ENCODE measurements at regions not wholly inside any gene's neighbourhood (a gene's known extent, or its start where the extent isn't known, plus 50 kb on each side); places are given as distances from the start of the nearest gene placed in this dataset.

- Histone ChIP-seq H3K27ac (peak overlapping the region in 1 of 3 donors; percentile 23), H3K27me3 (no peaks in the 10 kb centered on the region), H3K9me3 (no peaks in the 10 kb centered on the region), H3K4me3 (no peak overlapping the region), H3K36me3 (no peaks in the 10 kb centered on the region), H3K4me1 (no peaks in the 10 kb centered on the region)
- intact Hi-C loops (cut with DNase I), result no loop called here
- 30% methylated on average over 9 of the region's 12 CpGs for WGBS (ENCODE audit: insufficient coverage, low coverage, low lambda C conversion rate, missing lambda C conversion rate)
- peak; percentile 50 to 84 (median 71) for ATAC-seq
- no peak for DNase-seq
- TF ChIP-seq POLR2A (IDR thresholded peaks at IDR 0.05), result no peak
- TF ChIP-seq CTCF (IDR thresholded peaks at IDR 0.05), result no peak
Measured at GRCh38 chr6:111973118-111973761, 80.7 kb upstream of the CCN6 start.

DNA sequence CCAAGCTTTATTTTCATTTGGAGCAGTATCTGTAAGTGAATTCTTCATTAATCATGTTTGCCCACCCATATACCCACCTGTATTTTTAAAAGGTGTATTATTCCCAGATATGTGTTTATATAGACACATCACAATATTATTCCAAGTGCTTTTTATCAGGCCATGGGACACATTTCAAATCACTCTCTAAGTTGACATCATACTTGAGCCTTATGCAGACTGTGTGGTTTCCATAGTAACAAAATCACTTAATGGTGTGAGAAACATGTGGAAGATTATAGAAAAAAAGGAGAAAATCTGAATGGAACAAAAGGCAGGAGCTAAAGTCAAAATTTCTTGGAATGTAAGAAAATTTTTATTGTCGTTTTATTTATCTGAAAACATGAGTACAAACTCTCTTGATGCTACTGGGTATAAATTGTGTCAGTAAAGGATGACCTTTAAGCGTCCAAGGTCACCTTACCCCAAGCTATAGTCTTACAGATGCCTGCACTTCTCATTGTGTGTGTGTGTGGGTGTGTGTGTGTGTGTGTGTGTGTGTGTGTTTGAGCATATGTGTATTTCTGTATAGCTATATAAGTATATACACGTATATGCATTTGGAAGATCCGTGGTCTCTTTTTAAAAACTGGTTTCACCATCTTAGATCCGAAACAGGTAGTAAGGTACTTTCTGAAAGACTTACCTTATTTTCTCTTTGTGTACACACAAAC, 79.8 kb upstream of the CCN6 start:
- WGBS (ENCODE audit: insufficient coverage, low coverage, low lambda C conversion rate, missing lambda C conversion rate), result 69% methylated on average over 5 of the region's 5 CpGs

GRCh38 chr6:111975466-111975865, 78.4 kb upstream of the CCN6 start:
- Histone ChIP-seq H3K4me1 (no peaks in the 10 kb centered on the region), H3K27me3 (no peaks in the 10 kb centered on the region), H3K4me3 (no peak overlapping the region), H3K36me3 (no peaks in the 10 kb centered on the region), H3K9me3 (no peaks in the 10 kb centered on the region), H3K27ac (no peak overlapping the region)
- DNase-seq, result no peak
- no peak for ATAC-seq
- intact Hi-C loops (cut with DNase I), result no loop called here
- TF ChIP-seq POLR2A (IDR thresholded peaks at IDR 0.05) (no peak), CTCF (IDR thresholded peaks at IDR 0.05) (no peak)
- WGBS (ENCODE audit: insufficient coverage, low coverage, low lambda C conversion rate, missing lambda C conversion rate), result 72% methylated on average over 4 of the region's 6 CpGs

More for the DNA sequence above, 79.8 kb upstream of the CCN6 start:
- Histone ChIP-seq H3K9me3 (no peaks in the 10 kb centered on the region), H3K4me3 (no peak overlapping the region), H3K27me3 (no peaks in the 10 kb centered on the region), H3K27ac (peak overlapping the region in 1 of 3 donors; percentile 23), H3K36me3 (no peaks in the 10 kb centered on the region), H3K4me1 (no peaks in the 10 kb centered on the region)
- no peak for TF ChIP-seq CTCF (IDR thresholded peaks at IDR 0.05)
- no peak for TF ChIP-seq POLR2A (IDR thresholded peaks at IDR 0.05)
- intact Hi-C loops (cut with DNase I), result no loop called here
- DNase-seq, result no peak
- ATAC-seq, result no peak

DNA sequence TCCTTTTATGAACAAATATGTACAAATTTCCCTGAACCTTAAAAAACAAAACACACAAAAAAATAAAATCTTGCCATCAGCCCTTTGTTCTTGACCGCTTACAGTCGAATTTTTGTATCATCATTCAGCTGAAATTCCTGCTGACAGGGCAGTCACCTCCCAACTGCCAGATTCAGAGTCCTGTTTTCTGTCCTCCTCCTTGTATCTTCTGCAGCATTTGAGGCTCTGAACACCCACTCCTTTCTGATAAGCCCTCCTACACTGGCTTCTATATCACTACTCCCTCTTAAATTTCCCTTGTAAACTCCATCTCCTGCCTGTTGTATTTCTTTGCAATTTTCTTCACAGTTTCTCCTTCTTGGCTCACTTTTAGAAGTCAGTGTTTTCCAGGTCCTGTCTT, 77.8 kb upstream of the CCN6 start:
- ATAC-seq, result no peak
- Histone ChIP-seq H3K27me3 (no peaks in the 10 kb centered on the region), H3K9me3 (no peaks in the 10 kb centered on the region), H3K4me3 (no peak overlapping the region), H3K4me1 (no peaks in the 10 kb centered on the region), H3K36me3 (no peaks in the 10 kb centered on the region), H3K27ac (no peak overlapping the region)
- no peak for TF ChIP-seq POLR2A (IDR thresholded peaks at IDR 0.05)
- TF ChIP-seq CTCF (IDR thresholded peaks at IDR 0.05), result no peak
- DNase-seq, result no peak
- intact Hi-C loops (cut with DNase I), result no loop called here
- 66% methylated on average over 2 of the region's 2 CpGs for WGBS (ENCODE audit: insufficient coverage, low coverage, low lambda C conversion rate, missing lambda C conversion rate)

Data from right lobe of liver (tissue), 6 donors.